PC-3 (cell line): ENCODE measurements at regions not wholly inside any gene's neighbourhood (a gene's known extent, or its start where the extent isn't known, plus 50 kb on each side); places are given as distances from the start of the nearest gene placed in this dataset.

ENCODE experiments used
- ATAC-seq: fragments of 200-7000 bp; cut with Tn5 transposase; 2 replicates; pipeline ENCODE4 v1.9.1; 2020; ENCODE audit warnings: mild to moderate bottlenecking, moderate library complexity
- BruUV-seq: library from RNA; stranded (reverse); fragments of 400-500 nt; replicated peaks from 2 replicates; lab custom pipeline; 2021; lab: Mats Ljungman, UMichigan
- CTCF ChIA-PET: fragments of 300-600 bp; sonication (Branson Sonifier 250); formaldehyde crosslinking; loops from one replicate; lab custom pipeline; 2022; ENCODE audit warnings: antibody characterized with exemption; lab: Charles Lee
- POLR2A ChIA-PET: fragments of 300-600 bp; sonication (Branson Sonifier 250); formaldehyde crosslinking; loops from one replicate; lab custom pipeline; 2022; ENCODE audit warnings: antibody characterized with exemption; ENCODE audit not compliant: unreplicated experiment; lab: Charles Lee
- DNase-seq: peaks from one replicate; pipeline ENCODE4 v3.0.0-alpha.2; 2015
- H2AFZ ChIP-seq: fragments of 300-600 bp; sonication (generic); 2 replicates; pipeline ENCODE4 v1.6.0; 2016; ENCODE audit warnings: antibody characterized with exemption, low read length
- H3F3A ChIP-seq: fragments of 300-600 bp; sonication (generic); one replicate; pipeline ENCODE4 v1.6.0; 2017; ENCODE audit warnings: antibody characterized with exemption, low read length, control low read depth, mild to moderate bottlenecking; ENCODE audit not compliant: unreplicated experiment
- H3K27ac ChIP-seq: fragments of 300-600 bp; sonication (generic); 2 replicates; pipeline ENCODE4 v1.5.1; 2016; ENCODE audit warnings: mild to moderate bottlenecking, low read length
- H3K27me3 ChIP-seq: fragments of 300-600 bp; sonication (generic); 2 replicates; pipeline ENCODE4 v1.6.1; 2016; ENCODE audit warnings: low read length, mixed read lengths
- H3K36me3 ChIP-seq: fragments of 300-600 bp; sonication (generic); 2 replicates; pipeline ENCODE4 v1.6.1; 2016; ENCODE audit warnings: low read depth, mixed run types, low read length, mixed read lengths
- H3K4me1 ChIP-seq: fragments of 300-600 bp; sonication (generic); 2 replicates; pipeline ENCODE4 v1.5.1; 2016; ENCODE audit warnings: low read length; ENCODE audit not compliant: insufficient read depth
- H3K4me2 ChIP-seq: fragments of 300-600 bp; sonication (generic); 2 replicates; pipeline ENCODE4 v1.6.0; 2016; ENCODE audit warnings: low read length
- H3K4me3 ChIP-seq: fragments of 300-600 bp; sonication (generic); 2 replicates; pipeline ENCODE4 v1.5.1; 2016; ENCODE audit warnings: mild to moderate bottlenecking, low read length, mixed read lengths
- H3K79me2 ChIP-seq: fragments of 300-600 bp; sonication (generic); 2 replicates; pipeline ENCODE4 v1.6.1; 2017; ENCODE audit warnings: low read length, mixed read lengths
- H3K9ac ChIP-seq: fragments of 300-600 bp; sonication (generic); 2 replicates; pipeline ENCODE4 v1.6.0; 2016; ENCODE audit warnings: mild to moderate bottlenecking, low read length
- H3K9me2 ChIP-seq: fragments of 300-600 bp; sonication (generic); replicated peaks from 2 replicates; pipeline ENCODE4 v1.6.1; 2016; ENCODE audit warnings: mixed run types, low read length, mixed read lengths
- H3K9me3 ChIP-seq: fragments of 300-600 bp; sonication (generic); 2 replicates; pipeline ENCODE4 v1.6.1; 2016; ENCODE audit warnings: low read length, mixed read lengths
- H4K20me1 ChIP-seq: fragments of 300-600 bp; sonication (generic); 2 replicates; pipeline ENCODE4 v1.6.1; 2016; ENCODE audit warnings: low read length, mixed read lengths
- CTCF ChIP-seq: fragments of 300-600 bp; sonication (generic); conservative IDR thresholded peaks from 2 replicates; pipeline ENCODE4 v1.5.1; 2017; ENCODE audit warnings: antibody characterized with exemption, low read depth, mild to moderate bottlenecking, low read length
- EZH2 ChIP-seq: fragments of 300-600 bp; sonication (generic); IDR thresholded peaks from one replicate; pipeline ENCODE4 v1.6.1; 2017; ENCODE audit warnings: antibody characterized with exemption, mild to moderate bottlenecking, low read length; ENCODE audit not compliant: unreplicated experiment
- EZH2phosphoT487 ChIP-seq: fragments of 300-600 bp; sonication (generic); IDR thresholded peaks from 2 replicates; pipeline ENCODE4 v1.6.1; 2018; ENCODE audit warnings: mild to moderate bottlenecking, antibody characterized with exemption, low read length, borderline replicate concordance
- intact Hi-C: fragments of 100-400 bp; cut with micrococcal nuclease; formaldehyde crosslinking; loops from 2 replicates; pipeline ENCODE4 v1.9.0; 2023

- Histone ChIP-seq H3K79me2 (peaks cover 54% of the 10 kb centered on the region), H3K4me2 (peak overlapping the region; percentile 46; the same call in 1 of the 2 replicates), H3K36me3 (no peaks in the 10 kb centered on the region), H2AFZ (no peak overlapping the region), H3K4me3 (no peak overlapping the region), H3K27me3 (no peaks in the 10 kb centered on the region), H3K9me3 (no peaks in the 10 kb centered on the region), H3K9ac (peak overlapping the region; percentile 52), H3K9me2 (no peaks in the 10 kb centered on the region), H3K4me1 (peaks cover 27% of the 10 kb centered on the region), H3K27ac (peak overlapping the region; percentile 88), H4K20me1 (no peaks in the 10 kb centered on the region), H3F3A (no peaks in the 10 kb centered on the region)
- no TSS peak for BruUV-seq
- TF ChIP-seq CTCF (no peak), EZH2phosphoT487 (no peak), EZH2 (no peak)
- ChIA-PET POLR2A (no interaction called here), CTCF (no interaction called here)
- peak; percentile 87 for ATAC-seq
- DNase-seq: peak; percentile 93
- intact Hi-C loops: no loop called here
These were observed 64.7 kb upstream of the MGAT5 start for GRCh38 chr2:134189009-134189720.

- Histone ChIP-seq H3K9me2 (no peaks in the 10 kb centered on the region), H3K4me1 (peaks cover 27% of the 10 kb centered on the region), H3K27ac (peak overlapping the region; percentile 88), H2AFZ (no peak overlapping the region), H3K4me3 (no peak overlapping the region), H3F3A (no peaks in the 10 kb centered on the region), H3K9ac (no peak overlapping the region), H3K4me2 (no peak overlapping the region), H3K27me3 (no peaks in the 10 kb centered on the region), H3K36me3 (no peaks in the 10 kb centered on the region), H3K79me2 (peaks cover 54% of the 10 kb centered on the region), H3K9me3 (no peaks in the 10 kb centered on the region), H4K20me1 (no peaks in the 10 kb centered on the region)
- TF ChIP-seq EZH2 (no peak), EZH2phosphoT487 (no peak), CTCF (no peak)
- CTCF ChIA-PET: no interaction called here
- no peak for ATAC-seq
- BruUV-seq: no TSS peak
- DNase-seq: no peak
- POLR2A ChIA-PET: no interaction called here
- intact Hi-C loops: no loop called here
These were observed 63.6 kb upstream of the MGAT5 start for GRCh38 chr2:134190062-134190806.

GRCh38 chr2:134190807-134191203, 63.1 kb upstream of the MGAT5 start:
- intact Hi-C loops: no loop called here
- H3K79me2 ChIP-seq: peaks cover 57% of the 10 kb centered on the region
- no peaks in the 10 kb centered on the region for H3K36me3 ChIP-seq
- ChIA-PET CTCF (no interaction called here), POLR2A (no interaction called here)
- H3K4me3 ChIP-seq: no peak overlapping the region
- H2AFZ ChIP-seq: no peak overlapping the region
- no TSS peak for BruUV-seq
- no peaks in the 10 kb centered on the region for H4K20me1 ChIP-seq
- TF ChIP-seq EZH2phosphoT487: no peak
- no peak for TF ChIP-seq CTCF
- no peak for DNase-seq
- H3K27ac ChIP-seq: no peak overlapping the region
- H3F3A ChIP-seq: no peaks in the 10 kb centered on the region
- no peaks in the 10 kb centered on the region for H3K9me2 ChIP-seq
- H3K9ac ChIP-seq: no peak overlapping the region
- ATAC-seq: no peak
- H3K4me2 ChIP-seq: no peak overlapping the region
- no peaks in the 10 kb centered on the region for H3K27me3 ChIP-seq
- peaks cover 27% of the 10 kb centered on the region for H3K4me1 ChIP-seq
- H3K9me3 ChIP-seq: no peaks in the 10 kb centered on the region
